Neural crest cell (in vitro differentiated cells): ENCODE measurements at regions not wholly inside any gene's neighbourhood (a gene's known extent, or its start where the extent isn't known, plus 50 kb on each side); places are given as distances from the start of the nearest gene placed in this dataset.

Experiments used
- DNase-seq: peaks from one replicate; pipeline ENCODE4 v3.0.0; 2021; ENCODE audit warnings: low read depth, mixed read lengths, low spot score
- H3K27ac Mint-ChIP-seq: one replicate; pipeline ENCODE4 v1.8.0; 2021; ENCODE audit warnings: mild to moderate bottlenecking, mixed read lengths; ENCODE audit not compliant: unreplicated experiment
- H3K27me3 Mint-ChIP-seq: 2 replicates; pipeline ENCODE4 v1.8.0; 2021; ENCODE audit warnings: low read depth, mild to moderate bottlenecking, mixed read lengths
- H3K36me3 Mint-ChIP-seq: 2 replicates; pipeline ENCODE4 v1.8.0; 2021; ENCODE audit warnings: low read depth, mild to moderate bottlenecking, mixed read lengths
- H3K4me1 Mint-ChIP-seq: 2 replicates; pipeline ENCODE4 v1.8.0; 2021; ENCODE audit warnings: mixed read lengths
- H3K4me3 Mint-ChIP-seq: one replicate; pipeline ENCODE4 v1.8.0; 2021; ENCODE audit warnings: mild to moderate bottlenecking, mixed read lengths
- H3K9me3 Mint-ChIP-seq: 2 replicates; pipeline ENCODE4 v1.8.0; 2021; ENCODE audit warnings: mixed read lengths
- TF ChIP-seq, protein P1 (sequence below): fragments of 200-600 bp; sonication (generic); conservative IDR thresholded peaks from 2 replicates; pipeline ENCODE4 v1.5.0; 2021; ENCODE audit warnings: antibody characterized with exemption, mild to moderate bottlenecking

DNA sequence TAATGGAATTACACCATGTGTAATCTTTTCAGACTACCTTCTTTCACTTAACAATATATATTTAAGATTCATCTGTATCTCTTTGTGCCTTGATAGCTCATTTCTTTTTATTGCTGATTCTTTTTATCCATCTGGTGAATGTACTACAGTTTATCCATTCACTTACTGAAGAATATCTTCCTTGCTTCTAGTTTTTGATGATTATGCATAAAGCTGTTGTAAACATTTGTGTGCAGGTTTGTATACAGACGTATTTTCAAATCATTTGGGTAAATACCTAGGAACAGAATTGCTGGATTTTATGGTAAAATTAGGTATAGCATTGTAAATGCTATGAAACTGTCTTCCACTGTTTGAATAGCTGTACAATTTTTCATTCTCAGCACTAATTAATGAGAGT lies 592.6 kb upstream of the HS6ST1 start:
- H3K36me3 Mint-ChIP-seq: peaks cover 3% of the 10 kb centered on the region
- TF ChIP-seq, protein P1, sequence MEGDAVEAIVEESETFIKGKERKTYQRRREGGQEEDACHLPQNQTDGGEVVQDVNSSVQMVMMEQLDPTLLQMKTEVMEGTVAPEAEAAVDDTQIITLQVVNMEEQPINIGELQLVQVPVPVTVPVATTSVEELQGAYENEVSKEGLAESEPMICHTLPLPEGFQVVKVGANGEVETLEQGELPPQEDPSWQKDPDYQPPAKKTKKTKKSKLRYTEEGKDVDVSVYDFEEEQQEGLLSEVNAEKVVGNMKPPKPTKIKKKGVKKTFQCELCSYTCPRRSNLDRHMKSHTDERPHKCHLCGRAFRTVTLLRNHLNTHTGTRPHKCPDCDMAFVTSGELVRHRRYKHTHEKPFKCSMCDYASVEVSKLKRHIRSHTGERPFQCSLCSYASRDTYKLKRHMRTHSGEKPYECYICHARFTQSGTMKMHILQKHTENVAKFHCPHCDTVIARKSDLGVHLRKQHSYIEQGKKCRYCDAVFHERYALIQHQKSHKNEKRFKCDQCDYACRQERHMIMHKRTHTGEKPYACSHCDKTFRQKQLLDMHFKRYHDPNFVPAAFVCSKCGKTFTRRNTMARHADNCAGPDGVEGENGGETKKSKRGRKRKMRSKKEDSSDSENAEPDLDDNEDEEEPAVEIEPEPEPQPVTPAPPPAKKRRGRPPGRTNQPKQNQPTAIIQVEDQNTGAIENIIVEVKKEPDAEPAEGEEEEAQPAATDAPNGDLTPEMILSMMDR: no peak
- no peaks in the 10 kb centered on the region for H3K27me3 Mint-ChIP-seq

DNA sequence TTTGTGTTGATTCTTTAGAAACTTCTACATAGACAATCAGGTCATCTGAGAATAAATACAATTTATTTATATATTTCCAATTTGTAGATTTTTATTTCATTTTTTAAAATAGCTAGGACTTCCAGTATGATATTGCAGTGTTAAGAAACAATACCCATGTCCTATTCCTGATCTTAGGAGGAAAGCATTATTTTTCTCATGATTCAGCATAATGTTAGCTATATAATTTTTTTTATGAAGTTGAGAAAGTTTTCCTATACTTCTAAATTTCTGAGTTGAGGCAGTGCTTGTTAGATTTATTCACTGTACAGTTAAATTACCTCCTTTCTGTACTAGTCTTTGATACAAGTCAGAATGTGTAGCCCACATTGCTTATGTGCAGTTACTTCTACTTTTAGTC lies 595.7 kb upstream of the HS6ST1 start:
- no peak for DNase-seq
- TF ChIP-seq, protein P1: no peak
- H3K27ac Mint-ChIP-seq: no peak overlapping the region
- no peaks in the 10 kb centered on the region for H3K4me1 Mint-ChIP-seq
- H3K27me3 Mint-ChIP-seq: no peaks in the 10 kb centered on the region
- H3K9me3 Mint-ChIP-seq: peaks cover 16% of the 10 kb centered on the region
- peaks cover 3% of the 10 kb centered on the region for H3K36me3 Mint-ChIP-seq
- H3K4me3 Mint-ChIP-seq: no peak overlapping the region

More for the DNA sequence above, 592.6 kb upstream of the HS6ST1 start:
- Mint-ChIP-seq H3K4me3 (no peak overlapping the region), H3K9me3 (peaks cover 14% of the 10 kb centered on the region), H3K27ac (no peak overlapping the region), H3K4me1 (no peaks in the 10 kb centered on the region)
- DNase-seq: no peak

- TF ChIP-seq, protein P1: no peak
- DNase-seq: no peak
- Mint-ChIP-seq H3K4me3 (no peak overlapping the region), H3K4me1 (no peaks in the 10 kb centered on the region), H3K27me3 (no peaks in the 10 kb centered on the region), H3K9me3 (peaks cover 13% of the 10 kb centered on the region), H3K36me3 (no peaks in the 10 kb centered on the region), H3K27ac (no peak overlapping the region)
These were observed 603.1 kb upstream of the HS6ST1 start for GRCh38 chr2:128921751-128922150.

- Mint-ChIP-seq H3K4me3 (no peak overlapping the region), H3K4me1 (no peaks in the 10 kb centered on the region), H3K27me3 (no peaks in the 10 kb centered on the region), H3K9me3 (peaks cover 13% of the 10 kb centered on the region), H3K36me3 (no peaks in the 10 kb centered on the region), H3K27ac (no peak overlapping the region)
- TF ChIP-seq, protein P1: no peak
- DNase-seq: no peak
These were observed 603.5 kb upstream of the HS6ST1 start for GRCh38 chr2:128922154-128922553.

GRCh38 chr2:128925631-128926030 lies 607.0 kb upstream of the HS6ST1 start:
- no peak for DNase-seq
- no peak overlapping the region for H3K4me3 Mint-ChIP-seq
- no peaks in the 10 kb centered on the region for H3K4me1 Mint-ChIP-seq
- H3K36me3 Mint-ChIP-seq: peaks cover 3% of the 10 kb centered on the region
- no peak overlapping the region for H3K27ac Mint-ChIP-seq
- TF ChIP-seq, protein P1: no peak
- H3K27me3 Mint-ChIP-seq: no peaks in the 10 kb centered on the region
- peaks cover 18% of the 10 kb centered on the region for H3K9me3 Mint-ChIP-seq

- Mint-ChIP-seq H3K27ac (no peak overlapping the region), H3K27me3 (peaks cover 2% of the 10 kb centered on the region), H3K4me1 (no peaks in the 10 kb centered on the region), H3K9me3 (peaks cover 18% of the 10 kb centered on the region), H3K36me3 (peaks cover 3% of the 10 kb centered on the region), H3K4me3 (no peak overlapping the region)
- TF ChIP-seq, protein P1: no peak
- no peak for DNase-seq
These were observed 611.4 kb upstream of the HS6ST1 start for GRCh38 chr2:128930101-128930500.
